SK-N-SH treated with all-trans-retinoic acid at 6 μM for 48 hours (cell line): ENCODE measurements at regions not wholly inside any gene's neighbourhood (a gene's known extent, or its start where the extent isn't known, plus 50 kb on each side); places are given as distances from the start of the nearest gene placed in this dataset.

Source experiments
- ATAC-seq: fragments of 200-7000 bp; cut with Tn5 transposase; 3 replicates; pipeline ENCODE4 v1.9.1; 2020; ENCODE audit warnings: mild to moderate bottlenecking, moderate library complexity
- BACH2 ChIP-seq: fragments of 250-450 bp; sonication (Bioruptor Pico); IDR thresholded peaks from 2 replicates; pipeline ENCODE4 v1.9.0; 2021; ENCODE audit warnings: mild to moderate bottlenecking, borderline replicate concordance
- CSDC2 ChIP-seq: fragments of 250-450 bp; sonication (Bioruptor Pico); IDR thresholded peaks from 2 replicates; pipeline ENCODE4 v1.5.0; 2020; ENCODE audit warnings: mild to moderate bottlenecking, moderate library complexity
- ESRRG ChIP-seq: fragments of 250-450 bp; sonication (Bioruptor Pico); IDR thresholded peaks from 2 replicates; pipeline ENCODE4 v1.6.1; 2021; ENCODE audit warnings: mild to moderate bottlenecking
- ISL1 ChIP-seq: fragments of 250-450 bp; sonication (Bioruptor Pico); IDR thresholded peaks from 2 replicates; pipeline ENCODE4 v2.1.2; 2022; ENCODE audit warnings: mild to moderate bottlenecking, moderate library complexity
- PPARA ChIP-seq: fragments of 250-450 bp; sonication (Bioruptor Pico); IDR thresholded peaks from 2 replicates; pipeline ENCODE4 v1.5.0; 2020; ENCODE audit warnings: mild to moderate bottlenecking, borderline replicate concordance
- RARB ChIP-seq: fragments of 250-450 bp; sonication (Bioruptor Pico); IDR thresholded peaks from 2 replicates; pipeline ENCODE4 v1.8.0; 2021; ENCODE audit warnings: mild to moderate bottlenecking, moderate library complexity
- SNAI2 ChIP-seq: fragments of 250-450 bp; sonication (Bioruptor Pico); IDR thresholded peaks from 2 replicates; pipeline ENCODE4 v1.5.0; 2020; ENCODE audit warnings: mild to moderate bottlenecking, moderate library complexity
- TOX ChIP-seq: fragments of 250-450 bp; sonication (Bioruptor Pico); IDR thresholded peaks from 2 replicates; pipeline ENCODE4 v1.8.0; 2021; ENCODE audit warnings: mild to moderate bottlenecking, moderate library complexity, borderline replicate concordance
- ZC3H10 ChIP-seq: fragments of 250-450 bp; sonication (Bioruptor Pico); IDR thresholded peaks from 2 replicates; pipeline ENCODE4 v1.5.1; 2021; ENCODE audit warnings: mild to moderate bottlenecking, moderate library complexity
- ZFP3 ChIP-seq: fragments of 250-450 bp; sonication (Bioruptor Pico); IDR thresholded peaks from 2 replicates; pipeline ENCODE4 v1.5.0; 2020; ENCODE audit warnings: mild to moderate bottlenecking, moderate library complexity
- ZFP30 ChIP-seq: fragments of 450-650 bp; formaldehyde crosslinking; IDR thresholded peaks from 2 replicates; pipeline ENCODE4 v1.5.0; 2022; ENCODE audit warnings: mild to moderate bottlenecking, moderate library complexity
- ZNF565 ChIP-seq: fragments of 450-650 bp; formaldehyde crosslinking; conservative IDR thresholded peaks from 2 replicates; pipeline ENCODE4 v1.5.0; 2020; ENCODE audit warnings: low read depth, mild to moderate bottlenecking, moderate library complexity
- ZNF70 ChIP-seq: fragments of 450-650 bp; formaldehyde crosslinking; IDR thresholded peaks from 2 replicates; pipeline ENCODE4 v1.5.0; 2020; ENCODE audit warnings: mild to moderate bottlenecking, moderate library complexity
- ZNF8 ChIP-seq: fragments of 450-650 bp; formaldehyde crosslinking; IDR thresholded peaks from 2 replicates; pipeline ENCODE4 v1.5.0; 2020; ENCODE audit warnings: mild to moderate bottlenecking, moderate library complexity
- TF ChIP-seq, protein P1 (sequence below): fragments of 250-450 bp; sonication (Bioruptor Pico); IDR thresholded peaks from 2 replicates; pipeline ENCODE4 v1.8.0; 2020; ENCODE audit warnings: mild to moderate bottlenecking, moderate library complexity, borderline replicate concordance
- TF ChIP-seq, protein P2 (sequence below): fragments of 250-450 bp; sonication (Bioruptor Pico); IDR thresholded peaks from 2 replicates; pipeline ENCODE4 v1.5.0; 2020; ENCODE audit warnings: mild to moderate bottlenecking, moderate library complexity
- TF ChIP-seq, protein P3 (sequence below): fragments of 250-450 bp; sonication (Bioruptor Pico); IDR thresholded peaks from 2 replicates; pipeline ENCODE4 v1.5.1; 2021; ENCODE audit warnings: mild to moderate bottlenecking, moderate library complexity
- TF ChIP-seq, protein P4 (sequence below): fragments of 250-450 bp; sonication (Bioruptor Pico); IDR thresholded peaks from 2 replicates; pipeline ENCODE4 v1.8.0; 2021; ENCODE audit warnings: low read depth, mild to moderate bottlenecking, moderate library complexity, borderline replicate concordance
- TF ChIP-seq, protein P5 (sequence below): fragments of 250-450 bp; sonication (Bioruptor Pico); IDR thresholded peaks from 2 replicates; pipeline ENCODE4 v1.5.1; 2020; ENCODE audit warnings: low read depth, mild to moderate bottlenecking, moderate library complexity

DNA sequence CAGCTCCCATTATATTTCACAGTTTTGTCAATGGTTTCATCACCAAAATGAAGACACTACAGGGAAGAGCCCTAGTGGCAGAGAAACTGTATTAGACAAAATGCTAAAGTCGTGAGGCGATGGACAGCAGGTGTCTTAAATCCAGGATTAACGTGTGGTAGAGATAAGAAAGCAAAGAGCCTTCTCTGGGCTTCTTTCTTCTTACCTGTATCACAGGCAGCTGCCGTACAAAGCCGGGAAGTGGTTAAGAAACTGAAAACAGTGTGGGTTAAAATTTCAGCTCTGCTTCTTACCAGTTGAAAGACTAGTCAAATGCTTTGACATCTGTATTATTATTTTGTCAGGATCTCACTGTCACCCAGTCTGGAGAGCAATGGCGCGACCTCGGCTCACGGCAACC lies 98.2 kb upstream of the NUDT7 start:
- no peak for ATAC-seq

DNA sequence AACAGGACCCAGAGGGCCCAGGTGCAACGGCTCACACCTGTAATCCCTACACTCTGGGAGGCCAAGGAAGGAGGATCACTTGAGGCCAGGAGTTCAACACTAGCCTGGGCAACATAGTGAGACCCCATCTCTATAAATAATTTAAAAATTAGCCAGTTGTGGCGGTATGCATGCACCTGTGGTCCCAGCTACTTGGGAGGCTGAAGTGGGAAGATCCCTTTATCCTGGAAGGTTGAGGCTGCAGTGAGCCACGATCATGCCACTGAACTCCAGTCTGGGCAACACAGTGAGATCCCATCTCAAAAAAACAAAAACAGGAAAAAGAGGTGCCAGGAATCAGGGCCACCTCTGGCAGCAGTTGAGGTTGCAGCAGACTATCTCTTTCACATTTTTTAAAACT lies 85.7 kb upstream of the NUDT7 start:
- TF ChIP-seq ESRRG (no peak), RARB (CRISPR knock-in tag) (no peak), BACH2 (CRISPR knock-in tag) (no peak)
- TF ChIP-seq, protein P1, sequence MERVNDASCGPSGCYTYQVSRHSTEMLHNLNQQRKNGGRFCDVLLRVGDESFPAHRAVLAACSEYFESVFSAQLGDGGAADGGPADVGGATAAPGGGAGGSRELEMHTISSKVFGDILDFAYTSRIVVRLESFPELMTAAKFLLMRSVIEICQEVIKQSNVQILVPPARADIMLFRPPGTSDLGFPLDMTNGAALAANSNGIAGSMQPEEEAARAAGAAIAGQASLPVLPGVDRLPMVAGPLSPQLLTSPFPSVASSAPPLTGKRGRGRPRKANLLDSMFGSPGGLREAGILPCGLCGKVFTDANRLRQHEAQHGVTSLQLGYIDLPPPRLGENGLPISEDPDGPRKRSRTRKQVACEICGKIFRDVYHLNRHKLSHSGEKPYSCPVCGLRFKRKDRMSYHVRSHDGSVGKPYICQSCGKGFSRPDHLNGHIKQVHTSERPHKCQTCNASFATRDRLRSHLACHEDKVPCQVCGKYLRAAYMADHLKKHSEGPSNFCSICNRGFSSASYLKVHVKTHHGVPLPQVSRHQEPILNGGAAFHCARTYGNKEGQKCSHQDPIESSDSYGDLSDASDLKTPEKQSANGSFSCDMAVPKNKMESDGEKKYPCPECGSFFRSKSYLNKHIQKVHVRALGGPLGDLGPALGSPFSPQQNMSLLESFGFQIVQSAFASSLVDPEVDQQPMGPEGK = no peak

More for the DNA sequence above, 98.2 kb upstream of the NUDT7 start:
- TF ChIP-seq CSDC2 (no peak), TOX (CRISPR knock-in tag) (no peak), RARB (CRISPR knock-in tag) (no peak), PPARA (CRISPR knock-in tag) (no peak), ZNF70 (CRISPR knock-in tag) (no peak), ZFP30 (CRISPR knock-in tag) (no peak), ZFP3 (CRISPR knock-in tag) (no peak), ISL1 (CRISPR knock-in tag) (no peak), ZC3H10 (CRISPR knock-in tag) (no peak)
- TF ChIP-seq, protein P2, sequence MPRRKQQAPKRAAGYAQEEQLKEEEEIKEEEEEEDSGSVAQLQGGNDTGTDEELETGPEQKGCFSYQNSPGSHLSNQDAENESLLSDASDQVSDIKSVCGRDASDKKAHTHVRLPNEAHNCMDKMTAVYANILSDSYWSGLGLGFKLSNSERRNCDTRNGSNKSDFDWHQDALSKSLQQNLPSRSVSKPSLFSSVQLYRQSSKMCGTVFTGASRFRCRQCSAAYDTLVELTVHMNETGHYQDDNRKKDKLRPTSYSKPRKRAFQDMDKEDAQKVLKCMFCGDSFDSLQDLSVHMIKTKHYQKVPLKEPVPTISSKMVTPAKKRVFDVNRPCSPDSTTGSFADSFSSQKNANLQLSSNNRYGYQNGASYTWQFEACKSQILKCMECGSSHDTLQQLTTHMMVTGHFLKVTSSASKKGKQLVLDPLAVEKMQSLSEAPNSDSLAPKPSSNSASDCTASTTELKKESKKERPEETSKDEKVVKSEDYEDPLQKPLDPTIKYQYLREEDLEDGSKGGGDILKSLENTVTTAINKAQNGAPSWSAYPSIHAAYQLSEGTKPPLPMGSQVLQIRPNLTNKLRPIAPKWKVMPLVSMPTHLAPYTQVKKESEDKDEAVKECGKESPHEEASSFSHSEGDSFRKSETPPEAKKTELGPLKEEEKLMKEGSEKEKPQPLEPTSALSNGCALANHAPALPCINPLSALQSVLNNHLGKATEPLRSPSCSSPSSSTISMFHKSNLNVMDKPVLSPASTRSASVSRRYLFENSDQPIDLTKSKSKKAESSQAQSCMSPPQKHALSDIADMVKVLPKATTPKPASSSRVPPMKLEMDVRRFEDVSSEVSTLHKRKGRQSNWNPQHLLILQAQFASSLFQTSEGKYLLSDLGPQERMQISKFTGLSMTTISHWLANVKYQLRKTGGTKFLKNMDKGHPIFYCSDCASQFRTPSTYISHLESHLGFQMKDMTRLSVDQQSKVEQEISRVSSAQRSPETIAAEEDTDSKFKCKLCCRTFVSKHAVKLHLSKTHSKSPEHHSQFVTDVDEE = no peak
- TF ChIP-seq, protein P3, sequence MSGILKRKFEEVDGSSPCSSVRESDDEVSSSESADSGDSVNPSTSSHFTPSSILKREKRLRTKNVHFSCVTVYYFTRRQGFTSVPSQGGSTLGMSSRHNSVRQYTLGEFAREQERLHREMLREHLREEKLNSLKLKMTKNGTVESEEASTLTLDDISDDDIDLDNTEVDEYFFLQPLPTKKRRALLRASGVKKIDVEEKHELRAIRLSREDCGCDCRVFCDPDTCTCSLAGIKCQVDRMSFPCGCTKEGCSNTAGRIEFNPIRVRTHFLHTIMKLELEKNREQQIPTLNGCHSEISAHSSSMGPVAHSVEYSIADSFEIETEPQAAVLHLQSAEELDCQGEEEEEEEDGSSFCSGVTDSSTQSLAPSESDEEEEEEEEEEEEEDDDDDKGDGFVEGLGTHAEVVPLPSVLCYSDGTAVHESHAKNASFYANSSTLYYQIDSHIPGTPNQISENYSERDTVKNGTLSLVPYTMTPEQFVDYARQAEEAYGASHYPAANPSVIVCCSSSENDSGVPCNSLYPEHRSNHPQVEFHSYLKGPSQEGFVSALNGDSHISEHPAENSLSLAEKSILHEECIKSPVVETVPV = no peak
- TF ChIP-seq, protein P1 = no peak
- TF ChIP-seq, protein P4, sequence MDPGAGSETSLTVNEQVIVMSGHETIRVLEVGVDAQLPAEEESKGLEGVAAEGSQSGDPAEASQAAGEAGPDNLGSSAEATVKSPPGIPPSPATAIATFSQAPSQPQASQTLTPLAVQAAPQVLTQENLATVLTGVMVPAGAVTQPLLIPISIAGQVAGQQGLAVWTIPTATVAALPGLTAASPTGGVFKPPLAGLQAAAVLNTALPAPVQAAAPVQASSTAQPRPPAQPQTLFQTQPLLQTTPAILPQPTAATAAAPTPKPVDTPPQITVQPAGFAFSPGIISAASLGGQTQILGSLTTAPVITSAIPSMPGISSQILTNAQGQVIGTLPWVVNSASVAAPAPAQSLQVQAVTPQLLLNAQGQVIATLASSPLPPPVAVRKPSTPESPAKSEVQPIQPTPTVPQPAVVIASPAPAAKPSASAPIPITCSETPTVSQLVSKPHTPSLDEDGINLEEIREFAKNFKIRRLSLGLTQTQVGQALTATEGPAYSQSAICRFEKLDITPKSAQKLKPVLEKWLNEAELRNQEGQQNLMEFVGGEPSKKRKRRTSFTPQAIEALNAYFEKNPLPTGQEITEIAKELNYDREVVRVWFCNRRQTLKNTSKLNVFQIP = no peak

DNA sequence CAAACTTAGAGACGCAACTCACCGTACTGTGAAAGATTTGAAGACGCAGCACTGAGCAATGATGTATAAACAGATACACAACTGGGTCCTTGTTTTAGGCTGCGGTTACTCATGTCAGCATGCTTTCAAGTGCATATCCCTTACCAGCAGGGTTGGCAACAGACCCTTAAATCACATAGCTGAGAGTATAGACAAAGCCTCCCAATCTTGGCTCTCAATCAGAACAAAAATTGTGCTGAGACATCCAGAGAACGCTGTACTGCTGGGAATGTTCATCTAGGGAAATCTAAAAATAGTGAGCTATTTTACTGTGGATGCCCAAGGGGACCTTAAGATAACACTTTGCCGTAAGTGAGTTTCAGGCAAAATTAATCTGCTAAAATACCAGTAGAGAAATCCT lies 84.4 kb upstream of the NUDT7 start:
- ATAC-seq = no peak
- TF ChIP-seq, protein P4 = no peak
- TF ChIP-seq CSDC2 (no peak), ZNF8 (CRISPR knock-in tag) (no peak), ZFP30 (CRISPR knock-in tag) (no peak), BACH2 (CRISPR knock-in tag) (no peak), ZNF565 (CRISPR knock-in tag) (no peak), ISL1 (CRISPR knock-in tag) (no peak), ZFP3 (CRISPR knock-in tag) (no peak), TOX (CRISPR knock-in tag) (no peak), SNAI2 (no peak), PPARA (CRISPR knock-in tag) (no peak)
- TF ChIP-seq, protein P5, sequence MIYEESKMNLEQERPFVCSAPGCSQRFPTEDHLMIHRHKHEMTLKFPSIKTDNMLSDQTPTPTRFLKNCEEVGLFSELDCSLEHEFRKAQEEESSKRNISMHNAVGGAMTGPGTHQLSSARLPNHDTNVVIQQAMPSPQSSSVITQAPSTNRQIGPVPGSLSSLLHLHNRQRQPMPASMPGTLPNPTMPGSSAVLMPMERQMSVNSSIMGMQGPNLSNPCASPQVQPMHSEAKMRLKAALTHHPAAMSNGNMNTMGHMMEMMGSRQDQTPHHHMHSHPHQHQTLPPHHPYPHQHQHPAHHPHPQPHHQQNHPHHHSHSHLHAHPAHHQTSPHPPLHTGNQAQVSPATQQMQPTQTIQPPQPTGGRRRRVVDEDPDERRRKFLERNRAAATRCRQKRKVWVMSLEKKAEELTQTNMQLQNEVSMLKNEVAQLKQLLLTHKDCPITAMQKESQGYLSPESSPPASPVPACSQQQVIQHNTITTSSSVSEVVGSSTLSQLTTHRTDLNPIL = no peak
- TF ChIP-seq, protein P3 = no peak
- TF ChIP-seq, protein P1 = no peak
- TF ChIP-seq, all 23 proteins: peak for 0

More for the DNA sequence above, 85.7 kb upstream of the NUDT7 start:
- no peak for ATAC-seq
